ENCODE measurements at regions not wholly inside any gene's neighbourhood (a gene's known extent, or its start where the extent isn't known, plus 50 kb on each side); places are given as distances from the start of the nearest gene placed in this dataset.
"Not testable (repeated sequence)": the region's sequence is repeated elsewhere in the genome, so short reads cannot be mapped to it uniquely, and the experiment has no call there.

- DNase-seq = peak in 1 of 2 experiments; percentile 14
Measured at GRCh38 chr12:22115711-22116110, 69.7 kb downstream of the CMAS start.

- DNase-seq = peak; percentile 76 to 91
Measured at GRCh38 chr12:22116376-22116775, 70.4 kb downstream of the CMAS start.

GRCh38 chr12:22117563-22118237 is 71.7 kb downstream of the CMAS start:
- no peak for DNase-seq

- DNase-seq = no peak
Measured at GRCh38 chr12:22118238-22118790, 72.3 kb downstream of the CMAS start.

GRCh38 chr12:22121224-22121623 is 75.2 kb downstream of the CMAS start:
- DNase-seq = no peak

GRCh38 chr12:22122359-22122758 is 76.3 kb downstream of the CMAS start:
- no peak for DNase-seq

- DNase-seq = no peak
Measured at GRCh38 chr12:22124987-22125386, 79.0 kb downstream of the CMAS start.

GRCh38 chr12:22126101-22126500 is 80.1 kb downstream of the CMAS start:
- DNase-seq = not testable (repeated sequence)

GRCh38 chr12:22126758-22127157 is 80.7 kb downstream of the CMAS start:
- DNase-seq = no peak

- DNase-seq = no peak
Measured at GRCh38 chr12:22130671-22131070, 84.7 kb downstream of the CMAS start.

GRCh38 chr12:22136604-22137117 is 90.6 kb downstream of the CMAS start:
- not testable (repeated sequence) for DNase-seq
